Activated CD4-positive, alpha-beta memory T cell treated with anti-CD3 and anti-CD28 coated beads, Interleukin-2, amount 10 ng/mL, durations not matched to agents 7 days and 5 days (primary cell): ENCODE measurements at regions not wholly inside any gene's neighbourhood (a gene's known extent, or its start where the extent isn't known, plus 50 kb on each side); places are given as distances from the start of the nearest gene placed in this dataset.

ENCODE experiments used
- CTCF ChIA-PET: fragments of 350-600 bp; sonication (Branson Sonifier 250); formaldehyde crosslinking; loops from one replicate; lab custom pipeline; 2021; ENCODE audit warnings: antibody characterized with exemption, inconsistent platforms; lab: Charles Lee
- POLR2A ChIA-PET: fragments of 350-600 bp; sonication (Branson Sonifier 250); formaldehyde crosslinking; loops from one replicate; lab custom pipeline; 2021; ENCODE audit warnings: antibody characterized with exemption; lab: Charles Lee
- DNase-seq: peaks from one replicate; pipeline ENCODE4 v3.0.0-alpha.2; 2020
- H3K27ac Mint-ChIP-seq: one replicate; pipeline ENCODE4 v1.8.0; 2021; ENCODE audit warnings: mild to moderate bottlenecking, mixed read lengths
- H3K27me3 Mint-ChIP-seq: one replicate; pipeline ENCODE4 v1.8.0; 2021; ENCODE audit warnings: mixed read lengths
- H3K36me3 Mint-ChIP-seq: one replicate; pipeline ENCODE4 v1.8.0; 2021; ENCODE audit warnings: low read depth, mixed read lengths
- H3K4me1 Mint-ChIP-seq: one replicate; pipeline ENCODE4 v1.8.0; 2021; ENCODE audit warnings: mixed read lengths
- H3K4me3 Mint-ChIP-seq: one replicate; pipeline ENCODE4 v1.8.0; 2021; ENCODE audit warnings: mild to moderate bottlenecking, mixed read lengths
- H3K9me3 Mint-ChIP-seq: one replicate; pipeline ENCODE4 v1.8.0; 2021; ENCODE audit warnings: mixed read lengths

GRCh38 chr15:93389211-93389610, 300.2 kb upstream of the RGMA start:
- CTCF ChIA-PET, result no interaction called here
- H3K36me3 Mint-ChIP-seq, result no peaks in the 10 kb centered on the region
- H3K4me1 Mint-ChIP-seq, result no peaks in the 10 kb centered on the region
- H3K27ac Mint-ChIP-seq, result no peak overlapping the region
- POLR2A ChIA-PET, result no interaction called here
- no peak overlapping the region for H3K4me3 Mint-ChIP-seq
- no peaks in the 10 kb centered on the region for H3K27me3 Mint-ChIP-seq
- DNase-seq, result no peak
- no peaks in the 10 kb centered on the region for H3K9me3 Mint-ChIP-seq

GRCh38 chr15:93384886-93385285, 295.9 kb upstream of the RGMA start:
- ChIA-PET CTCF (no interaction called here), POLR2A (no interaction called here)
- H3K4me3 Mint-ChIP-seq, result no peak overlapping the region

GRCh38 chr15:93382200-93382820, 293.3 kb upstream of the RGMA start:
- H3K36me3 Mint-ChIP-seq, result no peaks in the 10 kb centered on the region
- no peak overlapping the region for H3K27ac Mint-ChIP-seq
- DNase-seq, result no peak
- ChIA-PET POLR2A (no interaction called here), CTCF (no interaction called here)
- H3K9me3 Mint-ChIP-seq, result no peaks in the 10 kb centered on the region
- no peaks in the 10 kb centered on the region for H3K4me1 Mint-ChIP-seq
- no peak overlapping the region for H3K4me3 Mint-ChIP-seq
- no peaks in the 10 kb centered on the region for H3K27me3 Mint-ChIP-seq

More at GRCh38 chr15:93384886-93385285, 295.9 kb upstream of the RGMA start:
- Mint-ChIP-seq H3K36me3 (no peaks in the 10 kb centered on the region), H3K27me3 (no peaks in the 10 kb centered on the region), H3K9me3 (no peaks in the 10 kb centered on the region), H3K4me1 (no peaks in the 10 kb centered on the region), H3K27ac (no peak overlapping the region)
- no peak for DNase-seq

DNA sequence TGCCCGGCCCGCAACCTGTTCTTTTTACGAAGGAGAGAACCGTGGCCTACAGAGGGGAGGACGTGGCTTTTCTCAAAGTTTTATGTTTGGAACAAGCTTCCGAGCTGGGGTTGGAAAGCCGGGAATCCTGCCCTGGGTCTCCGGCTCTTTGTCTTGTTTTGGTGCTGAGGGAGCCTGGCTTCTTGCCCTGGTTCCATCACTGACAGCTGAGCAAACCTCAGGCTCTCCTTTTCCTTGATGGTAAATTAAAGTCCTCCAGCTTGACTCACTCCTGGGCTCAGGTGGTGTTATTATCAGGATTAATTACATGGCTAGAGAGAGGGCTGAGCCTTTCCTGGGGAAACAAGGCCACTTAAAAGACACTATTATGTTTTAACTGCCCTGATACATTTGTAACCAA, 289.5 kb upstream of the RGMA start:
- no peak for DNase-seq
- H3K27ac Mint-ChIP-seq, result no peak overlapping the region
- H3K27me3 Mint-ChIP-seq, result no peaks in the 10 kb centered on the region
- no peaks in the 10 kb centered on the region for H3K9me3 Mint-ChIP-seq
- POLR2A ChIA-PET, result no interaction called here
- H3K4me1 Mint-ChIP-seq, result no peaks in the 10 kb centered on the region
- CTCF ChIA-PET, result no interaction called here
- H3K36me3 Mint-ChIP-seq, result no peaks in the 10 kb centered on the region
- H3K4me3 Mint-ChIP-seq, result no peak overlapping the region

- no peak for DNase-seq
- no peaks in the 10 kb centered on the region for H3K4me1 Mint-ChIP-seq
- POLR2A ChIA-PET, result no interaction called here
- H3K27ac Mint-ChIP-seq, result no peak overlapping the region
- CTCF ChIA-PET, result no interaction called here
- H3K4me3 Mint-ChIP-seq, result no peak overlapping the region
- H3K9me3 Mint-ChIP-seq, result no peaks in the 10 kb centered on the region
- H3K36me3 Mint-ChIP-seq, result no peaks in the 10 kb centered on the region
- H3K27me3 Mint-ChIP-seq, result peaks cover 4% of the 10 kb centered on the region
Measured at GRCh38 chr15:93372865-93373223, 283.8 kb upstream of the RGMA start.

GRCh38 chr15:93372208-93372864, 283.3 kb upstream of the RGMA start:
- H3K36me3 Mint-ChIP-seq, result no peaks in the 10 kb centered on the region
- ChIA-PET CTCF (no interaction called here), POLR2A (no interaction called here)
- no peak overlapping the region for H3K4me3 Mint-ChIP-seq
- no peak overlapping the region for H3K27ac Mint-ChIP-seq
- H3K9me3 Mint-ChIP-seq, result no peaks in the 10 kb centered on the region
- H3K27me3 Mint-ChIP-seq, result peaks cover 4% of the 10 kb centered on the region
- no peaks in the 10 kb centered on the region for H3K4me1 Mint-ChIP-seq
- no peak for DNase-seq

GRCh38 chr15:93366387-93367100, 277.5 kb upstream of the RGMA start:
- ChIA-PET CTCF (no interaction called here), POLR2A (no interaction called here)
- no peaks in the 10 kb centered on the region for H3K9me3 Mint-ChIP-seq
- H3K27ac Mint-ChIP-seq, result no peak overlapping the region
- H3K36me3 Mint-ChIP-seq, result no peaks in the 10 kb centered on the region
- H3K27me3 Mint-ChIP-seq, result peaks cover 2% of the 10 kb centered on the region
- DNase-seq, result no peak
- no peak overlapping the region for H3K4me3 Mint-ChIP-seq
- no peaks in the 10 kb centered on the region for H3K4me1 Mint-ChIP-seq

- Mint-ChIP-seq H3K9me3 (no peaks in the 10 kb centered on the region), H3K27me3 (peaks cover 1% of the 10 kb centered on the region), H3K4me3 (no peak overlapping the region), H3K36me3 (no peaks in the 10 kb centered on the region), H3K27ac (no peak overlapping the region), H3K4me1 (no peaks in the 10 kb centered on the region)
- CTCF ChIA-PET, result no interaction called here
- POLR2A ChIA-PET, result no interaction called here
- no peak for DNase-seq
Measured at GRCh38 chr15:93362821-93363220, 273.8 kb upstream of the RGMA start.

DNA sequence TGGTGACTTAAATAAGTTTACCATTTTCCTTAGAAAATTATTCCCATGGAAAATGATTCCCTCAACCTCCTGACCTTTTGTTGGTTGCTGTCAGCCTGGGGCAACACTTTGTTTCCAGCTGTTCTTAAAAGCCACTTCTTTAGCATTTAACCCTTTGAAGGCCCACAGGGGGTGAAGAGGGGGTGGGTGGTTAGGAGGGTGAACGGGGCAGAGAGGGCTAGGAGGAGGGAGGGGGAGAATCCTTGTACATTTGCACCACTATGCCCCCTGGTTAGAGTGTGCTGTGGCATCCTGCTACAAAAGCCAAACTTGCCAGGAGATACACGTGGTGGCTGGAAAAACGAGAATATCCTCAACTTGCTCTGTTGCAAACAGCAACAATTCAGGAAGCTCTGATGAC, 273.2 kb upstream of the RGMA start:
- Mint-ChIP-seq H3K36me3 (no peaks in the 10 kb centered on the region), H3K27me3 (peaks cover 1% of the 10 kb centered on the region), H3K9me3 (no peaks in the 10 kb centered on the region), H3K27ac (no peak overlapping the region), H3K4me3 (no peak overlapping the region), H3K4me1 (no peaks in the 10 kb centered on the region)
- DNase-seq, result no peak
- CTCF ChIA-PET, result no interaction called here
- POLR2A ChIA-PET, result no interaction called here

DNA sequence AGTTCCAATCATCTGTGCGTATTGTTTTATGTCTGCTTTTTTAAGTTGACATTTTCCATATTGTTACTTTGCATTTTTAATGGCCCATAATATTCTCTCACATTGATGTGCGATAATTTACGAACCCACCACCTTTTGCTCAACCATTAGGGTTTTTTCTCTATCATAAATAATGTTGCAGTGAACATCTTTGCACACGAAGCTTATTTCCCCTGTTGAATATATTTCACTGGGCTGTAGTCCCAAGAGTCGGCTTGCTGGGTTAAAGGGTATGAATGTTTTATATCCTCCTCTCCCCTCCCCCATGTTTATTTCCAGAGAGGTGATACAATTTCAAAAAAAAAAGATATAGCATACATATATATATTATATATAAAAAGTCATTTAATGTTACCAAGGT, 272.7 kb upstream of the RGMA start:
- Mint-ChIP-seq H3K36me3 (no peaks in the 10 kb centered on the region), H3K27ac (no peak overlapping the region), H3K4me1 (no peaks in the 10 kb centered on the region), H3K4me3 (no peak overlapping the region), H3K27me3 (peaks cover 1% of the 10 kb centered on the region), H3K9me3 (no peaks in the 10 kb centered on the region)
- DNase-seq, result no peak
- POLR2A ChIA-PET, result no interaction called here
- CTCF ChIA-PET, result interaction anchor here (1.1 kb wide), 1 partner anchor 274 kb away, joined by 3 read pairs; no protein-coding TSS in a partner anchor

DNA sequence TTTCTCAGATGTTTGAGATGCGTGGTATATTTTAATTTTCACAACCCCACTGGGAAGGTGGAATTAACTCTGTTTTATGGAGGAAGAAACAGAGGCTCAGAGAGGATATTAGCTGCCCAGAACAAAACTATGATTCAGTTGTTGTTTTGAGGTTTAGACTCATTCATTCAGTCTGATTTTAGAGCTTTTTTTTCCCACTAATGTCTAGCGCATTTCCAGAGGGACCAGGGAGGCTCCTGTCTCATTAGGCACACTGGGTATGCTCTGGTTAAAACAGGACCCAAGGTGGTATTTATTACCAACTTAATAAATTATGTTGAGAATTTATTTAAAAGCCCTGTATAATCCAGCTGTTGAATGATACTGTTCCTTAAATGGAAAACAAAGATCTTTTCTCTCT, 272.0 kb upstream of the RGMA start:
- H3K4me3 Mint-ChIP-seq, result no peak overlapping the region
- ChIA-PET POLR2A (no interaction called here), CTCF (interaction anchor here (1.1 kb wide), 1 partner anchor 273 kb away, joined by 3 read pairs; no protein-coding TSS in a partner anchor)
- no peak overlapping the region for H3K27ac Mint-ChIP-seq
- DNase-seq, result no peak
- peaks cover 1% of the 10 kb centered on the region for H3K27me3 Mint-ChIP-seq
- H3K36me3 Mint-ChIP-seq, result no peaks in the 10 kb centered on the region
- no peaks in the 10 kb centered on the region for H3K4me1 Mint-ChIP-seq
- H3K9me3 Mint-ChIP-seq, result no peaks in the 10 kb centered on the region

- Mint-ChIP-seq H3K4me1 (no peaks in the 10 kb centered on the region), H3K27me3 (peaks cover 1% of the 10 kb centered on the region), H3K27ac (no peak overlapping the region), H3K4me3 (no peak overlapping the region), H3K36me3 (no peaks in the 10 kb centered on the region), H3K9me3 (no peaks in the 10 kb centered on the region)
- CTCF ChIA-PET, result interaction anchor here (1.1 kb wide), 1 partner anchor 273 kb away, joined by 3 read pairs; no protein-coding TSS in a partner anchor
- DNase-seq, result no peak
- POLR2A ChIA-PET, result no interaction called here
Measured at GRCh38 chr15:93360318-93360717, 271.3 kb upstream of the RGMA start.

DNA sequence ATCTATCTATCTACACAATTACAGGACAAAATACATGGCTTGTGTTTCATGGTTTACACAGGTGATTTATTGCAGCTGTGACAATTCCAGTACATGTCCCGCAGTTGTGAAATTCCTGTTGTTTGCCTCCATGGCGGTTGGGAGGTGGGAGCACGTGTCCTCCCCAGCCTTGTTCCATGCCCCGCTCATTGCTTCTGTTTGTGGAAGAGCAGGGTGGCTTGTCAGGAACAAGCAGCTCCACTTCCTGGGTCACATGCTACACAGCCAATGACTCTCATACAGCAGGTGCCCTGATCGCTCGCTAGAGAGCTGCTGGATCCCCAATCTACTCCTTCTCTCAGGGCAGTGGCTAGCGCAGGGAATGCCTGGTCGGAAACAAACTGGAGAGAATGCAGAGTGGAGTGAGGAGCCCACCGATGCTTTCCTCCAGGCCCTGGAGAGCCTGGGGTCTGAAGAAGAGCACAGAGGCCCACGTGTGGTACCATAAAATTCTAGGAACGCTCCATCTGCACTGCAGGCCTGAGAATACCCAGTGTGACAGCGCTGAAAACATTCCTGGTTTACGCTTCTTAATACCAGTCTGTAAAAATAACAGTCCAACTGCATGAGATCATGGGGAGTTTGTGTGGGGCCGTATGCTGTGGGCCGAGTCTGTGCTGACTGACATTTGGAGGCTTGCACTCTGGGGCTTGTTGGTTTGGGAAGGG, 270.6 kb upstream of the RGMA start:
- Mint-ChIP-seq H3K9me3 (no peaks in the 10 kb centered on the region), H3K27ac (no peak overlapping the region), H3K4me1 (no peaks in the 10 kb centered on the region), H3K36me3 (no peaks in the 10 kb centered on the region), H3K4me3 (no peak overlapping the region), H3K27me3 (peaks cover 1% of the 10 kb centered on the region)
- CTCF ChIA-PET, result no interaction called here
- no peak for DNase-seq
- POLR2A ChIA-PET, result no interaction called here
